GM19397 (cell line): ENCODE measurements at regions not wholly inside any gene's neighbourhood (a gene's known extent, or its start where the extent isn't known, plus 50 kb on each side); places are given as distances from the start of the nearest gene placed in this dataset.
A peak's percentile ranks its signal among the peaks of the same experiment; 100 is the strongest.

Source experiments
- ATAC-seq: cut with Tn5 transposase; IDR thresholded peaks from one replicate; pipeline ENCODE4 v1.9.1; 2021; ENCODE audit warnings: mild to moderate bottlenecking, moderate library complexity; ENCODE audit not compliant: unreplicated experiment

GRCh38 chr2:9738062-9738461, 105.2 kb upstream of the TAF1B start:
- ATAC-seq: no peak

- no peak for ATAC-seq
These were observed 104.5 kb upstream of the TAF1B start for GRCh38 chr2:9738535-9739496.

- no peak for ATAC-seq
These were observed 103.7 kb upstream of the TAF1B start for GRCh38 chr2:9739531-9739964.

- no peak for ATAC-seq
These were observed 102.7 kb upstream of the TAF1B start for GRCh38 chr2:9740382-9741073.

- no peak for ATAC-seq
These were observed 102.2 kb upstream of the TAF1B start for GRCh38 chr2:9741110-9741509.

- ATAC-seq: no peak
These were observed 100.7 kb upstream of the TAF1B start for GRCh38 chr2:9742601-9743000.

- ATAC-seq: no peak
These were observed 98.8 kb upstream of the TAF1B start for GRCh38 chr2:9744256-9745004.

GRCh38 chr2:9745153-9745899, 97.9 kb upstream of the TAF1B start:
- no peak for ATAC-seq

GRCh38 chr2:9747396-9747795, 95.9 kb upstream of the TAF1B start:
- ATAC-seq: no peak

GRCh38 chr2:9748577-9748976, 94.7 kb upstream of the TAF1B start:
- no peak for ATAC-seq

- no peak for ATAC-seq
These were observed 93.6 kb upstream of the TAF1B start for GRCh38 chr2:9749546-9750223.

- ATAC-seq: no peak
These were observed 92.8 kb upstream of the TAF1B start for GRCh38 chr2:9750224-9751215.

- ATAC-seq: no peak
These were observed 91.4 kb upstream of the TAF1B start for GRCh38 chr2:9751831-9752230.

- no peak for ATAC-seq
These were observed 90.6 kb upstream of the TAF1B start for GRCh38 chr2:9752441-9753275.

GRCh38 chr2:9753276-9753600, 90.0 kb upstream of the TAF1B start:
- ATAC-seq: peak; percentile 50

GRCh38 chr2:9753665-9754531, 89.4 kb upstream of the TAF1B start:
- no peak for ATAC-seq

GRCh38 chr2:9754532-9754887, 88.8 kb upstream of the TAF1B start:
- no peak for ATAC-seq
